BE2C (cell line): ENCODE measurements at regions not wholly inside any gene's neighbourhood (a gene's known extent, or its start where the extent isn't known, plus 50 kb on each side); places are given as distances from the start of the nearest gene placed in this dataset.

Experiments used
- DNase-seq: peaks from one replicate; pipeline ENCODE4 v3.0.0-alpha.2; 2020
- H3K27me3 ChIP-seq: fragments of 250-450 bp; sonication (Bioruptor Pico); 2 replicates; pipeline ENCODE4 v1.5.1; 2020; ENCODE audit warnings: mild to moderate bottlenecking
- H3K36me3 ChIP-seq: fragments of 250-450 bp; sonication (Bioruptor Pico); 2 replicates; pipeline ENCODE4 v1.5.1; 2020; ENCODE audit warnings: mild to moderate bottlenecking
- H3K4me1 ChIP-seq: fragments of 250-450 bp; sonication (Bioruptor Pico); 2 replicates; pipeline ENCODE4 v1.5.1; 2020
- H3K4me3 ChIP-seq: 2 replicates; pipeline ENCODE4 v1.5.1; 2011; ENCODE audit warnings: low read depth, low read length
- H3K9me3 ChIP-seq: fragments of 250-450 bp; sonication (Bioruptor Pico); 2 replicates; pipeline ENCODE4 v1.5.1; 2020
- CTCF ChIP-seq: IDR thresholded peaks from 2 replicates; pipeline ENCODE4 v1.5.1; 2012; ENCODE audit warnings: mild to moderate bottlenecking, low read depth, low read length

- no peaks in the 10 kb centered on the region for H3K9me3 ChIP-seq
These were observed 63.7 kb upstream of the TPM4 start for GRCh38 chr19:16012552-16012951.

GRCh38 chr19:16013181-16013850, 63.0 kb upstream of the TPM4 start:
- H3K4me1 ChIP-seq: no peaks in the 10 kb centered on the region
- H3K36me3 ChIP-seq: no peaks in the 10 kb centered on the region
- no peaks in the 10 kb centered on the region for H3K27me3 ChIP-seq
- no peaks in the 10 kb centered on the region for H3K9me3 ChIP-seq
- no peak overlapping the region for H3K4me3 ChIP-seq
- DNase-seq: no peak
- no peak for TF ChIP-seq CTCF

More at GRCh38 chr19:16012552-16012951, 63.7 kb upstream of the TPM4 start:
- TF ChIP-seq CTCF: no peak
- H3K4me1 ChIP-seq: no peaks in the 10 kb centered on the region
- H3K4me3 ChIP-seq: no peak overlapping the region
- no peak for DNase-seq
- no peaks in the 10 kb centered on the region for H3K36me3 ChIP-seq
- no peaks in the 10 kb centered on the region for H3K27me3 ChIP-seq

- H3K4me1 ChIP-seq: no peaks in the 10 kb centered on the region
- no peaks in the 10 kb centered on the region for H3K27me3 ChIP-seq
- no peaks in the 10 kb centered on the region for H3K9me3 ChIP-seq
- no peak for DNase-seq
- no peak overlapping the region for H3K4me3 ChIP-seq
- no peak for TF ChIP-seq CTCF
- no peaks in the 10 kb centered on the region for H3K36me3 ChIP-seq
These were observed 62.1 kb upstream of the TPM4 start for GRCh38 chr19:16013851-16014840.

- H3K36me3 ChIP-seq: no peaks in the 10 kb centered on the region
- no peak for DNase-seq
- H3K9me3 ChIP-seq: no peaks in the 10 kb centered on the region
- no peaks in the 10 kb centered on the region for H3K27me3 ChIP-seq
- H3K4me3 ChIP-seq: no peak overlapping the region
- H3K4me1 ChIP-seq: no peaks in the 10 kb centered on the region
- no peak for TF ChIP-seq CTCF
These were observed 61.1 kb upstream of the TPM4 start for GRCh38 chr19:16014923-16015804.

- Histone ChIP-seq H3K4me3 (no peak overlapping the region), H3K9me3 (no peaks in the 10 kb centered on the region), H3K36me3 (no peaks in the 10 kb centered on the region), H3K27me3 (no peaks in the 10 kb centered on the region), H3K4me1 (no peaks in the 10 kb centered on the region)
- TF ChIP-seq CTCF: no peak
- DNase-seq: no peak
These were observed 60.5 kb upstream of the TPM4 start for GRCh38 chr19:16015805-16016173.
